Activated naive CD4-positive, alpha-beta T cell treated with anti-CD3 and anti-CD28 coated beads, Interleukin-2, amount 10 ng/mL, durations not matched to agents 7 days and 5 days (primary cell): ENCODE measurements at regions not wholly inside any gene's neighbourhood (a gene's known extent, or its start where the extent isn't known, plus 50 kb on each side); places are given as distances from the start of the nearest gene placed in this dataset.

ENCODE experiments used
- CTCF ChIA-PET: fragments of 350-600 bp; sonication (Branson Sonifier 250); formaldehyde crosslinking; loops from one replicate; lab custom pipeline; 2021; ENCODE audit warnings: antibody characterized with exemption; lab: Charles Lee
- DNase-seq: peaks from one replicate; pipeline ENCODE4 v3.0.0-alpha.2; 2020
- H3K27ac Mint-ChIP-seq: one replicate; pipeline ENCODE4 v1.8.0; 2021; ENCODE audit warnings: mild to moderate bottlenecking, moderate library complexity, mixed read lengths
- H3K27me3 Mint-ChIP-seq: one replicate; pipeline ENCODE4 v1.8.0; 2021; ENCODE audit warnings: mild to moderate bottlenecking, mixed read lengths
- H3K36me3 Mint-ChIP-seq: one replicate; pipeline ENCODE4 v1.8.0; 2021; ENCODE audit warnings: mixed read lengths
- H3K4me1 Mint-ChIP-seq: one replicate; pipeline ENCODE4 v1.8.0; 2021; ENCODE audit warnings: mixed read lengths
- H3K4me3 Mint-ChIP-seq: one replicate; pipeline ENCODE4 v1.8.0; 2021; ENCODE audit warnings: mild to moderate bottlenecking, moderate library complexity, mixed read lengths
- H3K9me3 Mint-ChIP-seq: one replicate; pipeline ENCODE4 v1.8.0; 2021; ENCODE audit warnings: mixed read lengths

- Mint-ChIP-seq H3K27ac (no peak overlapping the region), H3K9me3 (peaks cover 8% of the 10 kb centered on the region), H3K36me3 (no peaks in the 10 kb centered on the region), H3K4me3 (no peak overlapping the region), H3K27me3 (no peaks in the 10 kb centered on the region), H3K4me1 (peaks cover 13% of the 10 kb centered on the region)
- no peak for DNase-seq
- CTCF ChIA-PET: interaction anchor here (0.7 kb wide), 1 partner anchor 16 kb away, joined by 3 read pairs; no protein-coding TSS in a partner anchor
These were observed 480.0 kb downstream of the PTPRU start for GRCh38 chr1:29716306-29716705.

- no peaks in the 10 kb centered on the region for H3K36me3 Mint-ChIP-seq
- no peak overlapping the region for H3K4me3 Mint-ChIP-seq
- no peak overlapping the region for H3K27ac Mint-ChIP-seq
- CTCF ChIA-PET: interaction anchor here (1.9 kb wide), 1 partner anchor 11 kb away, joined by 6 read pairs; no protein-coding TSS in a partner anchor
- no peak for DNase-seq
- H3K4me1 Mint-ChIP-seq: peaks cover 18% of the 10 kb centered on the region
- H3K9me3 Mint-ChIP-seq: peaks cover 6% of the 10 kb centered on the region
- H3K27me3 Mint-ChIP-seq: no peaks in the 10 kb centered on the region
These were observed 477.5 kb downstream of the PTPRU start for GRCh38 chr1:29713857-29714256.

- no peak overlapping the region for H3K27ac Mint-ChIP-seq
- H3K36me3 Mint-ChIP-seq: no peaks in the 10 kb centered on the region
- H3K4me1 Mint-ChIP-seq: peaks cover 26% of the 10 kb centered on the region
- DNase-seq: no peak
- H3K27me3 Mint-ChIP-seq: peaks cover 4% of the 10 kb centered on the region
- no peak overlapping the region for H3K4me3 Mint-ChIP-seq
- peaks cover 5% of the 10 kb centered on the region for H3K9me3 Mint-ChIP-seq
- CTCF ChIA-PET: interaction anchor here (1.9 kb wide), 1 partner anchor 10 kb away, joined by 6 read pairs; no protein-coding TSS in a partner anchor
These were observed 476.5 kb downstream of the PTPRU start for GRCh38 chr1:29712801-29713200.

- CTCF ChIA-PET: interaction anchor here (1.0 kb wide), 1 partner anchor 23 kb away, joined by 3 read pairs; no protein-coding TSS in a partner anchor
- Mint-ChIP-seq H3K36me3 (no peaks in the 10 kb centered on the region), H3K27me3 (peaks cover 7% of the 10 kb centered on the region), H3K27ac (peak overlapping the region; percentile 7), H3K9me3 (peaks cover 3% of the 10 kb centered on the region), H3K4me3 (no peak overlapping the region), H3K4me1 (peaks cover 26% of the 10 kb centered on the region)
- no peak for DNase-seq
These were observed 475.9 kb downstream of the PTPRU start for GRCh38 chr1:29712284-29712651.

GRCh38 chr1:29711582-29712283 lies 475.4 kb downstream of the PTPRU start:
- CTCF ChIA-PET: interaction anchor here (0.5 to 1.0 kb wide), 2 partner anchors 23 to 571 kb away, joined by 3 read pairs; no protein-coding TSS in a partner anchor
- Mint-ChIP-seq H3K9me3 (no peaks in the 10 kb centered on the region), H3K36me3 (no peaks in the 10 kb centered on the region), H3K27ac (peak overlapping the region; percentile 7), H3K4me1 (peaks cover 26% of the 10 kb centered on the region), H3K4me3 (no peak overlapping the region), H3K27me3 (peaks cover 7% of the 10 kb centered on the region)
- DNase-seq: no peak

GRCh38 chr1:29709704-29710280 lies 473.5 kb downstream of the PTPRU start:
- CTCF ChIA-PET: interaction anchor here (2.4 to 4.5 kb wide), 2 partner anchors 9 to 22 kb away, joined by 12 to 17 read pairs; no protein-coding TSS in a partner anchor

GRCh38 chr1:29708796-29709703 lies 472.7 kb downstream of the PTPRU start:
- DNase-seq: no peak
- Mint-ChIP-seq H3K27me3 (peaks cover 29% of the 10 kb centered on the region), H3K4me3 (no peak overlapping the region), H3K36me3 (no peaks in the 10 kb centered on the region), H3K9me3 (no peaks in the 10 kb centered on the region), H3K4me1 (peaks cover 26% of the 10 kb centered on the region), H3K27ac (no peak overlapping the region)
- CTCF ChIA-PET: interaction anchor here (0.8 to 4.5 kb wide), 4 partner anchors 10 to 139 kb away, joined by 3 to 17 read pairs (median 8); no protein-coding TSS in a partner anchor

More at GRCh38 chr1:29709704-29710280, 473.5 kb downstream of the PTPRU start:
- Mint-ChIP-seq H3K9me3 (no peaks in the 10 kb centered on the region), H3K36me3 (no peaks in the 10 kb centered on the region), H3K4me3 (no peak overlapping the region), H3K27me3 (peaks cover 25% of the 10 kb centered on the region), H3K4me1 (peaks cover 26% of the 10 kb centered on the region), H3K27ac (no peak overlapping the region)
- DNase-seq: no peak

- DNase-seq: no peak
- CTCF ChIA-PET: interaction anchor here (0.8 to 4.5 kb wide), 4 partner anchors 11 to 140 kb away, joined by 3 to 17 read pairs (median 8); no protein-coding TSS in a partner anchor
- H3K9me3 Mint-ChIP-seq: no peaks in the 10 kb centered on the region
- peak overlapping the region; percentile 31 for H3K27ac Mint-ChIP-seq
- no peaks in the 10 kb centered on the region for H3K36me3 Mint-ChIP-seq
- peaks cover 26% of the 10 kb centered on the region for H3K4me1 Mint-ChIP-seq
- H3K4me3 Mint-ChIP-seq: no peak overlapping the region
- peaks cover 35% of the 10 kb centered on the region for H3K27me3 Mint-ChIP-seq
These were observed 472.1 kb downstream of the PTPRU start for GRCh38 chr1:29708381-29708780.

- no peaks in the 10 kb centered on the region for H3K36me3 Mint-ChIP-seq
- CTCF ChIA-PET: interaction anchor here (0.5 to 4.5 kb wide), 4 partner anchors 11 to 394 kb away, joined by 3 to 17 read pairs (median 8); no protein-coding TSS in a partner anchor
- no peak for DNase-seq
- peaks cover 41% of the 10 kb centered on the region for H3K27me3 Mint-ChIP-seq
- no peak overlapping the region for H3K4me3 Mint-ChIP-seq
- H3K27ac Mint-ChIP-seq: no peak overlapping the region
- no peaks in the 10 kb centered on the region for H3K9me3 Mint-ChIP-seq
- peaks cover 26% of the 10 kb centered on the region for H3K4me1 Mint-ChIP-seq
These were observed 471.5 kb downstream of the PTPRU start for GRCh38 chr1:29707796-29708195.

GRCh38 chr1:29706936-29707335 lies 470.6 kb downstream of the PTPRU start:
- H3K27me3 Mint-ChIP-seq: peaks cover 49% of the 10 kb centered on the region
- peaks cover 20% of the 10 kb centered on the region for H3K4me1 Mint-ChIP-seq
- H3K9me3 Mint-ChIP-seq: no peaks in the 10 kb centered on the region
- DNase-seq: peak; percentile 44
- H3K27ac Mint-ChIP-seq: no peak overlapping the region
- no peak overlapping the region for H3K4me3 Mint-ChIP-seq
- H3K36me3 Mint-ChIP-seq: no peaks in the 10 kb centered on the region
- CTCF ChIA-PET: interaction anchor here (0.9 to 4.5 kb wide), 2 partner anchors 19 to 171 kb away, joined by 3 to 17 read pairs; no protein-coding TSS in a partner anchor

GRCh38 chr1:29704430-29704829 lies 468.1 kb downstream of the PTPRU start:
- no peak overlapping the region for H3K27ac Mint-ChIP-seq
- peaks cover 50% of the 10 kb centered on the region for H3K27me3 Mint-ChIP-seq
- H3K9me3 Mint-ChIP-seq: no peaks in the 10 kb centered on the region
- H3K36me3 Mint-ChIP-seq: no peaks in the 10 kb centered on the region
- no peak for DNase-seq
- no peak overlapping the region for H3K4me3 Mint-ChIP-seq
- CTCF ChIA-PET: interaction anchor here (1.2 to 2.4 kb wide), 4 partner anchors 10 to 406 kb away, joined by 3 to 16 read pairs (median 8); no protein-coding TSS in a partner anchor
- H3K4me1 Mint-ChIP-seq: peaks cover 12% of the 10 kb centered on the region

GRCh38 chr1:29703596-29704370 lies 467.5 kb downstream of the PTPRU start:
- CTCF ChIA-PET: interaction anchor here (0.8 to 2.4 kb wide), 10 partner anchors 10 to 407 kb away, joined by 3 to 16 read pairs (median 4); no protein-coding TSS in a partner anchor
- H3K27ac Mint-ChIP-seq: no peak overlapping the region
- peaks cover 7% of the 10 kb centered on the region for H3K4me1 Mint-ChIP-seq
- DNase-seq: no peak
- H3K36me3 Mint-ChIP-seq: no peaks in the 10 kb centered on the region
- no peak overlapping the region for H3K4me3 Mint-ChIP-seq
- H3K27me3 Mint-ChIP-seq: peaks cover 53% of the 10 kb centered on the region
- no peaks in the 10 kb centered on the region for H3K9me3 Mint-ChIP-seq

GRCh38 chr1:29700491-29700890 lies 464.2 kb downstream of the PTPRU start:
- Mint-ChIP-seq H3K4me3 (no peak overlapping the region), H3K4me1 (no peaks in the 10 kb centered on the region), H3K9me3 (no peaks in the 10 kb centered on the region), H3K27ac (no peak overlapping the region), H3K36me3 (no peaks in the 10 kb centered on the region), H3K27me3 (peaks cover 34% of the 10 kb centered on the region)
- CTCF ChIA-PET: interaction anchor here (1.0 kb wide), 1 partner anchor 16 kb away, joined by 3 read pairs; no protein-coding TSS in a partner anchor
- no peak for DNase-seq
